Umbilical cord (tissue), 1 donor: ENCODE measurements at regions not wholly inside any gene's neighbourhood (a gene's known extent, or its start where the extent isn't known, plus 50 kb on each side); places are given as distances from the start of the nearest gene placed in this dataset.

ENCODE experiments used
- DNase-seq: peaks from one replicate; pipeline ENCODE4 v3.0.0-alpha.2; 2015; ENCODE audit warnings: low spot score

DNA sequence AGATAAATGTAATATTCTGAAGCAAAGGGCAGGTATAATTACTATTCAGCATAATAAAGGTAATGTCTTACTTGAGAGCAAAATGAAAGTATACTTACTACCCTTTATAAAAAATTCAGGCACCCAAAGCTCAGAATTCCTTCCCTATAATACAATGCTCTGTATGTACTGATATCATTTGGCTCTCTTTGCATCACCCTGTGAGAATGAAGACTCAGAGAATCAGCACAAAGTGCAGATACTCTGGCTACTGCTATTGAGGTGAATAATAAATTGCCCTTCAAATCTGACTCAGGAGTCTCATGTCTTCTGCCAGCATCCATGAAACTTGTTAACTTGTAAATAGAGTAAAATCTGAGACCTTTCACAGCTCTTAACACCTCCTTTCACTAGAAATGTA lies 108.5 kb upstream of the KCTD3 start:
- DNase-seq: no peak

- no peak for DNase-seq
These were observed 108.0 kb upstream of the KCTD3 start for GRCh38 chr1:215459136-215459535.

DNA sequence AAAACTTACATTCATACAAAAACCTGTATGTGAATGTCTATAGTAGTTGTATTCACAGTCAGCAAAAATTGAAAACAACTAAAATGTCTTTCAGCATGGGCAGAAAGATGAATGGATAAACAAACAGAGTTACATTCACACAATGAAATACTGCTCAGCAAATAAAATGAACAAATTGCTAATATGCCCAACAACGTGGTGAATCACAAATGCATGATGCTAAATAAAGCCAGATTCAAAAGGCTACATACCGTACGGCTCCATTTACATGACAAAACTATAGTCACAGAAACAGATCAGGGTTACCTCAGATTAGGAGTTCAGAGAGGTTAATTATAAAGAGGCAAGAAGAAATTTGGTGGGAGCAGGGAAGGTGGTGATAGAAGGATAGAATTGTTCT lies 100.7 kb upstream of the KCTD3 start:
- DNase-seq: no peak

GRCh38 chr1:215471463-215471862 lies 95.6 kb upstream of the KCTD3 start:
- no peak for DNase-seq

DNA sequence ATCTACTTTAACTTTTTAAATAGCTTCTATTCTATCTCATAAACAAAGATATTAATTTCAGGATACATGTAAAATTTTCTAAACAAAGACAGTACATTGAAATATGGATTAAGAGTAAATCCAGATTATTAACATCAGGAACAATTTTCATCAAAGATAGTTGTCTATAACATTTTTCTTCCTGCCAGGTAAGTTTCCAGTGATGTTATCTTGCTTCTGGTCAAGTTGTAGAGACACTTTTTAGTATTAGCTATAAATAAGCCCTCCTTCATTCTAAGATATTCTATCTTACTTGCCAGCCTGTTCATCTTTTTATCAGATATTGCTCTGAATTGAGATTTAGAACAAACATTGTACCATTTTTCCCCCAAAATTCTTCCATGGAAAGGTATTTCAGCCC lies 94.4 kb upstream of the KCTD3 start:
- DNase-seq: no peak

GRCh38 chr1:215473943-215474342 lies 93.2 kb upstream of the KCTD3 start:
- DNase-seq: peak; percentile 24

GRCh38 chr1:215474940-215475339 lies 92.2 kb upstream of the KCTD3 start:
- no peak for DNase-seq

GRCh38 chr1:215475796-215476481 lies 91.2 kb upstream of the KCTD3 start:
- peak; percentile 72 for DNase-seq

- no peak for DNase-seq
These were observed 90.6 kb upstream of the KCTD3 start for GRCh38 chr1:215476541-215476940.

DNA sequence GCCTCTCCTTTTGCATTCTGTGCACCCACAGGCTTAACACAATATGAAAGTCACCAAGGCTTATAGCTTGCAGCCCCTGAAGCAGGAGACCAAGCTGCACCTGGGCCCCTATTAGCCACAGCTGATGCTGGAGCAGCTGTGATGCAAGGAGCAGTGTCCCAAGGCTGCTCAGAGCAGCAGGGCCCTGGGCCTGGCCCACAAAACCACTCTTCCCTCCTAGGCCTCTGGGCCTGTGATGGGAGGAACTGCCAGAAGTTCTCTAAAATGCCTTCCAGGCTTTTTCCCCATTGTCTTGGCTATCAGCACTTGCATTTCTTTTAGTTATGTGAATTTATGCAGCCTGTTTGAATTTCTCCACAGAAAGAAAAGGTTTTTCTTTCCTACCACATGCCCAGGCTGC lies 89.5 kb upstream of the KCTD3 start:
- DNase-seq: no peak

DNA sequence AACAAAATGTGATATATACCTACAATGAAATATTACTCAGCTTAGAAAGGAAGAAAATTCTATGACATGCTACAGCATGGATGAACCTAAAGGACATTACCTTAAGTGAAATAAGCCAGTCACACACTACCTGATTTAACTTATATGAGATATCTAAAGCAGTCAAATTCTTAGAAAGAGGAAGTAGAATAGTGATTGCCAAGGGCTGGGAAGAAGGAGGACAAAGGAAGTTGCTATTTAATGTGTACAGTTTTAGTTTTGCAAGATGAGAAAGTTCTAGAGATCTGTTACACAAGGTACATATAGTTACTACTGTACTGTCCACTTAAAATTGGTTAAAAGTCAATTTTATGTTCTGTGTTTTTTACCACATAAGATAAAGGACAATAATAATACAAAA lies 87.5 kb upstream of the KCTD3 start:
- DNase-seq: no peak

GRCh38 chr1:215482079-215482478 lies 85.0 kb upstream of the KCTD3 start:
- DNase-seq: peak; percentile 68

DNA sequence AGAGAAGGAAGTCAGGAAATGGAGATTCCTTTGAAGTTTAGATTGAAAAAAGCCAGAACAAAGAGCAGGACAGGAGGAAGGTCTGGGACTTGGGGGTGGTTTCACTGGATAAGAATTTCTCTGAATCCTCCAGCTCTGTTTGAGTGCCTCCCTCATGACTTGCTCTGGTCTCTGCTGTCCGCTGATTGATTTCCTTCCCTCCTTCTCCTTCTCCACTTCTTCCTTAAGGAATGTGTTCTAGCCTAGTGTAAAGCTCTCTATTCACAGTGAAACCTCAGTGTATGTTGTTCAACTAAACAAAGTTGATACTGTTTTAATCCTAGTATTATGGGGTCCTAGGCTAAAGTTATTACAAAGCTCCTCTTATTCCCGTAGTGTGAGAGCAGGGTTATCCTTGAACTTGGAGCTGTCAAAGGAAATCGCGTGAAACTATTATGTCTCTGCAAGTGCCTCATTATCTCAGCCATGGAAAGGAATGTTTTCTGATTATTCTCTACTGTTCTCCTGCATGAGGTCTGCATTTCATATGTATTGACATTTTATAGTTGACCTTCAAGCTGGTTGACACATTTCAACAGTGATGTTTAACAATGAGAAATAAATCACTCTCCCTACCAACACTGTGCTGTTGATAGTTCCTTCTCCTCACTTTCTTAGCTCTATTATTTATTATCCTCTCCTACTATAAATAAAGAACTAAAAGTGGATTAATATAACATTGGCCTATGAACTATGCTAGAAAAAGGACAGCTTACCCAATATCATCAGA lies 82.7 kb upstream of the KCTD3 start:
- peak; percentile 82 for DNase-seq

GRCh38 chr1:215487466-215487865 lies 79.6 kb upstream of the KCTD3 start:
- DNase-seq: no peak

DNA sequence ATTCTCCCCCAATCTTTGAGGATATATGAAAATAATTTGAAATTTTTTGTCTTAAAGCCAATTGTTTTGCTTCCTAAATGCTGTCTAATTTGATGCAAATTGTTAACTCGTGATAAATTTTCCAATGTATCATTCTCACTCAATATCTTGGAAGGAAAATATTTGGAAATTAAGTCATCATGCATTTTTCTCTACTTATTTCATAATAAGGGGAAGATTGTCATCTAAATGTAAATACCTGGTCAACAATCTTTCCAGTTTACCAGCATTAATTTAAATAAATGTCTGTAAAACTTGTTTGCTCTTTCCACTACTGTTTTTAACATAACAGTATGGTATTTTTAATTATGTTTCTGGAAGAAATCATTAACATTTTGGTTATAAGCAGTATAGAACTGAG lies 78.3 kb upstream of the KCTD3 start:
- no peak for DNase-seq

DNA sequence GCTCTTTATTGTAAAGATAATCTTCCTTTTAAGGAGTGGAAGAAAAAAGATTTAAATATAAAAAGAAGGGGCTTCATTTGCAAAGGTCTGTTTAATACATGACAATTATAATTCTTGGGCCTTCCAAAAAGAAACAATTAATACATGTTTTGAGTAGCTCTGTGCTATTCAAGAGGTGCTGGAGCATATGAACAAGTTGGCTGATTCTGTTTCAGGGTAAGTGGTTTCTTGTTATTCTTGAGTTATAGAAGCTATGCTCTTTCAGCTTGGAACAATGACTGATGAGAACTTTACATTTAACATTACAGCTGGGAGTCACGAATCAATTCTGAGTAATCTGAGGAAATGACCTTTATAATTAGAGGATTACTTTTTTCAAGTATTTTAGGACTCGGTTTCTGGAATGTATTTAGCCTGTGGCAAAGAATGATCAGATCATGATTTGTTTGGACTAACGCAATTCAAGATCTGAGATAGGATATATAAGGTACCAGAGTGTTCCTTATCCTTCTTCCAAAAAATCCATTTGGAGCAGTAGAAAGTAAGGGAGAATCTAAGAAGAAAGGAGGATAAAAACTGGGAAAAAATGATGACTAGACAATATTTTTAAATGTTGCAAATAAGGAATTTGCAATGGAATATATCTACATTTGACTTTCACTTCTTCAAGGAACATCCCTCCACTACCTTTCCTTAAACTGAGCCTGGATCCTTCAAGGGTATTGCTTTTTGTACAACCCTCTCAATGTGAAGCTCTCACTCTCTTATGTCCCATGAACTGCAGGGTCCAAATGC lies 77.1 kb upstream of the KCTD3 start:
- no peak for DNase-seq

GRCh38 chr1:215497528-215497927 lies 69.6 kb upstream of the KCTD3 start:
- DNase-seq: no peak

- no peak for DNase-seq
These were observed 65.6 kb upstream of the KCTD3 start for GRCh38 chr1:215501496-215501895.

GRCh38 chr1:215502081-215502480 lies 65.0 kb upstream of the KCTD3 start:
- DNase-seq: no peak

- DNase-seq: no peak
These were observed 60.0 kb upstream of the KCTD3 start for GRCh38 chr1:215507119-215507518.

DNA sequence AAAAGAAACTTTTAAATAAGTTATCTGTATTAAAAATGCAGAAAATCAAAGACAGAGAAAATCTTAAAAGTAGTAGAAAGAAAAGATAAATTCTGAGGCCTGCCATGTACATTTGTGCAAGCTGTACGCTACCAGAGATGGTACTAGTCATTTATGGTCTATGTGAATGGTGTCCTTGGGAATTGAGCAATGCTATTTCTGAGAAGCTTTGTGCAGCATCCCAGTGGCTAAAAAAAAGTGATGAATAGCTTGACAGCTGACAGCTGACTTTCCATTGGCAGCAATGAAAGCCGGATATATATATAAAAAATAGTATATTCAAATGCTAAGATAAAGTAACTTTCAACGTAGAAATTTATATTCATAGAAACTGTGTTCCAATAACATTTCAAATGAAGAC lies 58.8 kb upstream of the KCTD3 start:
- no peak for DNase-seq
